Vagina (tissue), 2 donors: ENCODE measurements at regions not wholly inside any gene's neighbourhood (a gene's known extent, or its start where the extent isn't known, plus 50 kb on each side); places are given as distances from the start of the nearest gene placed in this dataset.

Experiments
- POLR2A ChIP-seq, 2 donors: fragments of 450-650 bp; IDR thresholded peaks; one replicate each; pipeline ENCODE4 v1.6.1; 2017; ENCODE audit warnings: antibody characterized with exemption in 2 of 2, mild to moderate bottlenecking in 2 of 2, moderate library complexity in 2 of 2
- POLR2AphosphoS5 ChIP-seq, 2 donors: sonication (generic); formaldehyde crosslinking; IDR thresholded peaks; one replicate each; pipeline ENCODE4 v1.9.0; 2017; ENCODE audit warnings: antibody characterized with exemption in 2 of 2, mild to moderate bottlenecking in 2 of 2, low read depth in 1 of 2; ENCODE audit not compliant: insufficient read depth in 1 of 2
- TF ChIP-seq, protein P1 (sequence below), 3 experiments: fragments of 450-650 bp in 2 of 3; fragments of 200-600 bp in 1 of 3; sonication (generic) in 1 of 3; IDR thresholded peaks; one replicate each; pipeline ENCODE4 v1.5.1; 2017 to 2019; ENCODE audit warnings: antibody characterized with exemption in 3 of 3, mild to moderate bottlenecking in 2 of 3, moderate library complexity in 2 of 3

GRCh38 chr21:20108016-20108415, 890.2 kb upstream of the NCAM2 start:
- TF ChIP-seq POLR2A (IDR thresholded peaks at IDR 0.05) (no peak), POLR2AphosphoS5 (IDR thresholded peaks at IDR 0.05; ENCODE audit: insufficient read depth in 1 of 2, low read depth in 1 of 2) (no peak)
- TF ChIP-seq, protein P1, sequence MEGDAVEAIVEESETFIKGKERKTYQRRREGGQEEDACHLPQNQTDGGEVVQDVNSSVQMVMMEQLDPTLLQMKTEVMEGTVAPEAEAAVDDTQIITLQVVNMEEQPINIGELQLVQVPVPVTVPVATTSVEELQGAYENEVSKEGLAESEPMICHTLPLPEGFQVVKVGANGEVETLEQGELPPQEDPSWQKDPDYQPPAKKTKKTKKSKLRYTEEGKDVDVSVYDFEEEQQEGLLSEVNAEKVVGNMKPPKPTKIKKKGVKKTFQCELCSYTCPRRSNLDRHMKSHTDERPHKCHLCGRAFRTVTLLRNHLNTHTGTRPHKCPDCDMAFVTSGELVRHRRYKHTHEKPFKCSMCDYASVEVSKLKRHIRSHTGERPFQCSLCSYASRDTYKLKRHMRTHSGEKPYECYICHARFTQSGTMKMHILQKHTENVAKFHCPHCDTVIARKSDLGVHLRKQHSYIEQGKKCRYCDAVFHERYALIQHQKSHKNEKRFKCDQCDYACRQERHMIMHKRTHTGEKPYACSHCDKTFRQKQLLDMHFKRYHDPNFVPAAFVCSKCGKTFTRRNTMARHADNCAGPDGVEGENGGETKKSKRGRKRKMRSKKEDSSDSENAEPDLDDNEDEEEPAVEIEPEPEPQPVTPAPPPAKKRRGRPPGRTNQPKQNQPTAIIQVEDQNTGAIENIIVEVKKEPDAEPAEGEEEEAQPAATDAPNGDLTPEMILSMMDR (IDR thresholded peaks at IDR 0.05) = no peak
